ENCODE measurements at regions not wholly inside any gene's neighbourhood (a gene's known extent, or its start where the extent isn't known, plus 50 kb on each side); places are given as distances from the start of the nearest gene placed in this dataset.

- TF ChIP-seq SUZ12 (IDR thresholded peaks at IDR 0.05) (no peak), SP1 (IDR thresholded peaks at IDR 0.05) (no peak), L3MBTL2 (conservative IDR thresholded peaks at IDR 0.05) (no peak), NFRKB (IDR thresholded peaks at IDR 0.05) (no peak), HDGF (IDR thresholded peaks at IDR 0.05; ENCODE audit: borderline replicate concordance) (no peak)
Measured at GRCh38 chr6:19311786-19312185, 525.4 kb upstream of the ID4 start.

Data from HEK293T (cell line).